HepG2 (cell line): ENCODE measurements at regions not wholly inside any gene's neighbourhood (a gene's known extent, or its start where the extent isn't known, plus 50 kb on each side); places are given as distances from the start of the nearest gene placed in this dataset.

Experiments
- CTCF ChIP-seq: sonication (generic); formaldehyde crosslinking; IDR thresholded peaks from 2 replicates; pipeline ENCODE4 v1.5.0; 2020; ENCODE audit warnings: mild to moderate bottlenecking, missing genetic modification reagents, moderate library complexity
- GABPB1 ChIP-seq: IDR thresholded peaks from 2 replicates; pipeline ENCODE4 v1.6.1; 2016; ENCODE audit warnings: mild to moderate bottlenecking, missing genetic modification reagents, moderate library complexity, missing compliant biosample characterization
- JUND ChIP-seq: sonication (generic); formaldehyde crosslinking; IDR thresholded peaks from 2 replicates; pipeline ENCODE4 v1.8.0; 2022; ENCODE audit warnings: mild to moderate bottlenecking, missing genetic modification reagents
- MAFK ChIP-seq, 2 experiments: IDR thresholded peaks in 1 of 2; conservative IDR thresholded peaks in 1 of 2; 2 replicates each; pipeline ENCODE4 v1.6.1; 2011; ENCODE audit warnings: improper control_type of control experiment in 2 of 2, low read length in 2 of 2
- POLR2AphosphoS5 ChIP-seq: IDR thresholded peaks from 2 replicates; pipeline ENCODE4 v1.6.1; 2012; ENCODE audit warnings: low read depth, low read length
- RFX1 ChIP-seq: fragments of 450-650 bp; IDR thresholded peaks from 2 replicates; pipeline ENCODE4 v1.6.1; 2017
- SRSF1 ChIP-seq: fragments of 200-400 bp; formaldehyde crosslinking; optimal IDR thresholded peaks from 2 replicates; pipeline ENCODE3; 2017; ENCODE audit warnings: mild to moderate bottlenecking, low read depth, low read length, moderate library complexity
- ZFP41 ChIP-seq: sonication (generic); formaldehyde crosslinking; IDR thresholded peaks from 2 replicates; pipeline ENCODE4 v1.4.0; 2020; ENCODE audit warnings: mild to moderate bottlenecking, missing genetic modification reagents, borderline replicate concordance
- ZNF234 ChIP-seq: sonication (generic); formaldehyde crosslinking; conservative IDR thresholded peaks from 2 replicates; pipeline ENCODE4 v1.5.1; 2020; ENCODE audit warnings: mild to moderate bottlenecking, missing genetic modification reagents
- ZNF274 ChIP-seq: sonication (generic); formaldehyde crosslinking; IDR thresholded peaks from 2 replicates; pipeline ENCODE4 v1.5.1; 2020; ENCODE audit warnings: mild to moderate bottlenecking, missing genetic modification reagents
- TF ChIP-seq, protein P1 (sequence below): IDR thresholded peaks from 2 replicates; pipeline ENCODE4 v1.6.1; 2016; ENCODE audit warnings: low read depth, control low read depth
- TF ChIP-seq, protein P2 (sequence below): sonication (generic); formaldehyde crosslinking; IDR thresholded peaks from 2 replicates; pipeline ENCODE4 v1.4.0; 2020; ENCODE audit warnings: missing genetic modification reagents, borderline replicate concordance
- TF ChIP-seq, protein P3 (sequence below): sonication (generic); formaldehyde crosslinking; IDR thresholded peaks from 2 replicates; pipeline ENCODE4 v1.8.0; 2022; ENCODE audit warnings: missing genetic modification reagents, mild to moderate bottlenecking, inconsistent platforms, borderline replicate concordance
- TF ChIP-seq, protein P4 (sequence below): sonication (generic); formaldehyde crosslinking; IDR thresholded peaks from 2 replicates; pipeline ENCODE4 v1.4.0; 2020; ENCODE audit warnings: missing genetic modification reagents

- TF ChIP-seq, protein P1, sequence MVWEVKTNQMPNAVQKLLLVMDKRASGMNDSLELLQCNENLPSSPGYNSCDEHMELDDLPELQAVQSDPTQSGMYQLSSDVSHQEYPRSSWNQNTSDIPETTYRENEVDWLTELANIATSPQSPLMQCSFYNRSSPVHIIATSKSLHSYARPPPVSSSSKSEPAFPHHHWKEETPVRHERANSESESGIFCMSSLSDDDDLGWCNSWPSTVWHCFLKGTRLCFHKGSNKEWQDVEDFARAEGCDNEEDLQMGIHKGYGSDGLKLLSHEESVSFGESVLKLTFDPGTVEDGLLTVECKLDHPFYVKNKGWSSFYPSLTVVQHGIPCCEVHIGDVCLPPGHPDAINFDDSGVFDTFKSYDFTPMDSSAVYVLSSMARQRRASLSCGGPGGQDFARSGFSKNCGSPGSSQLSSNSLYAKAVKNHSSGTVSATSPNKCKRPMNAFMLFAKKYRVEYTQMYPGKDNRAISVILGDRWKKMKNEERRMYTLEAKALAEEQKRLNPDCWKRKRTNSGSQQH (CRISPR knock-in tag) = no peak
- TF ChIP-seq, protein P2, sequence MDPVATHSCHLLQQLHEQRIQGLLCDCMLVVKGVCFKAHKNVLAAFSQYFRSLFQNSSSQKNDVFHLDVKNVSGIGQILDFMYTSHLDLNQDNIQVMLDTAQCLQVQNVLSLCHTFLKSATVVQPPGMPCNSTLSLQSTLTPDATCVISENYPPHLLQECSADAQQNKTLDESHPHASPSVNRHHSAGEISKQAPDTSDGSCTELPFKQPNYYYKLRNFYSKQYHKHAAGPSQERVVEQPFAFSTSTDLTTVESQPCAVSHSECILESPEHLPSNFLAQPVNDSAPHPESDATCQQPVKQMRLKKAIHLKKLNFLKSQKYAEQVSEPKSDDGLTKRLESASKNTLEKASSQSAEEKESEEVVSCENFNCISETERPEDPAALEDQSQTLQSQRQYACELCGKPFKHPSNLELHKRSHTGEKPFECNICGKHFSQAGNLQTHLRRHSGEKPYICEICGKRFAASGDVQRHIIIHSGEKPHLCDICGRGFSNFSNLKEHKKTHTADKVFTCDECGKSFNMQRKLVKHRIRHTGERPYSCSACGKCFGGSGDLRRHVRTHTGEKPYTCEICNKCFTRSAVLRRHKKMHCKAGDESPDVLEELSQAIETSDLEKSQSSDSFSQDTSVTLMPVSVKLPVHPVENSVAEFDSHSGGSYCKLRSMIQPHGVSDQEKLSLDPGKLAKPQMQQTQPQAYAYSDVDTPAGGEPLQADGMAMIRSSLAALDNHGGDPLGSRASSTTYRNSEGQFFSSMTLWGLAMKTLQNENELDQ (CRISPR knock-in tag) = no peak
- TF ChIP-seq JUND (CRISPR knock-in tag) (no peak), POLR2AphosphoS5 (no peak), ZFP41 (CRISPR knock-in tag) (no peak), SRSF1 (no peak), ZNF274 (no peak), MAFK (conservative IDR thresholded peaks at IDR 0.05 in 1 of 2, IDR thresholded peaks at IDR 0.05 in 1 of 2; ENCODE audit: low read length in 2 of 2) (no peak), GABPB1 (no peak), ZNF234 (CRISPR knock-in tag) (no peak), RFX1 (no peak), CTCF (CRISPR knock-in tag) (no peak)
- TF ChIP-seq, protein P3, sequence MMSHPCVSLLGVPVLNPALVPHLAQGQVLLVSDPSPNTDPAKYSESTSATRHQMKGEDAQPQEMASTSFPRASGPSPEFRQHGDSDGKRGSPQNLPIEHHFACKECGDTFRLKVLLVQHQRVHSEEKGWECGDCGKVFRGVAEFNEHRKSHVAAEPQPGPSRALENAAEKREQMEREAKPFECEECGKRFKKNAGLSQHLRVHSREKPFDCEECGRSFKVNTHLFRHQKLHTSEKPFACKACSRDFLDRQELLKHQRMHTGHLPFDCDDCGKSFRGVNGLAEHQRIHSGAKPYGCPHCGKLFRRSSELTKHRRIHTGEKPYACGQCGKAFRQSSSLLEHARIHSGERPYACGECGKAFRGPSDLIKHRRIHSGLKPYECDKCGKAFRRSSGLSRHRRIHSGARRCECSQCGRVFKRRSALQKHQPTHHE (CRISPR knock-in tag) = no peak
- TF ChIP-seq, protein P4, sequence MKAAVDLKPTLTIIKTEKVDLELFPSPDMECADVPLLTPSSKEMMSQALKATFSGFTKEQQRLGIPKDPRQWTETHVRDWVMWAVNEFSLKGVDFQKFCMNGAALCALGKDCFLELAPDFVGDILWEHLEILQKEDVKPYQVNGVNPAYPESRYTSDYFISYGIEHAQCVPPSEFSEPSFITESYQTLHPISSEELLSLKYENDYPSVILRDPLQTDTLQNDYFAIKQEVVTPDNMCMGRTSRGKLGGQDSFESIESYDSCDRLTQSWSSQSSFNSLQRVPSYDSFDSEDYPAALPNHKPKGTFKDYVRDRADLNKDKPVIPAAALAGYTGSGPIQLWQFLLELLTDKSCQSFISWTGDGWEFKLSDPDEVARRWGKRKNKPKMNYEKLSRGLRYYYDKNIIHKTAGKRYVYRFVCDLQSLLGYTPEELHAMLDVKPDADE (CRISPR knock-in tag) = no peak
Observed at GRCh38 chr5:98698359-98698758, 75.1 kb upstream of the RGMB start.
